DMS153 treated with DMSO at 0.1 percent for 48 hours (cell line): ENCODE measurements at regions not wholly inside any gene's neighbourhood (a gene's known extent, or its start where the extent isn't known, plus 50 kb on each side); places are given as distances from the start of the nearest gene placed in this dataset.
"Not testable (repeated sequence)": the region's sequence is repeated elsewhere in the genome, so short reads cannot be mapped to it uniquely, and the experiment has no call there.

Experiments
- DNase-seq: peaks from one replicate; lab custom pipeline; 2025; ENCODE audit not compliant: unreplicated experiment; lab: John Stamatoyannopoulos, UW

DNA sequence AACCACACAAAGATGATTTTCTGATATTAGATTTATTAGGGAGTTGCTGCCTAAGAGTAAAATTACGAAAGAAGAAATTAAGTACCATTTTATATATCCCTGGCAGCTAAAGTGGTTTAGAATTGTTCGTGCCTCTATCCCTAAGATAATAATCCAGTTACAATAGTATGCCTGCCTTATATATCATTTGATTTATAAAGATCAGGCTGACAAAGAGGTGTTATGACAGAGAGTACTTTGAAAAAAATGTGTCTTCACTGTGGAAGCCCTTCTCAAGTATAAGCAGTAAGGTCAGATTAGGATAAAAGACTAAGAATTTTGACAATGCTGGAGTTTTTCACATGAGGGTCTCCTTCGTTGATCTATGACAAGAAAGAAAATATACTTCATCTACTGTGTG, 619.9 kb downstream of the ADGRL2 start:
- DNase-seq: no peak

GRCh38 chr1:82411605-82412004, 610.9 kb downstream of the ADGRL2 start:
- no peak for DNase-seq

DNA sequence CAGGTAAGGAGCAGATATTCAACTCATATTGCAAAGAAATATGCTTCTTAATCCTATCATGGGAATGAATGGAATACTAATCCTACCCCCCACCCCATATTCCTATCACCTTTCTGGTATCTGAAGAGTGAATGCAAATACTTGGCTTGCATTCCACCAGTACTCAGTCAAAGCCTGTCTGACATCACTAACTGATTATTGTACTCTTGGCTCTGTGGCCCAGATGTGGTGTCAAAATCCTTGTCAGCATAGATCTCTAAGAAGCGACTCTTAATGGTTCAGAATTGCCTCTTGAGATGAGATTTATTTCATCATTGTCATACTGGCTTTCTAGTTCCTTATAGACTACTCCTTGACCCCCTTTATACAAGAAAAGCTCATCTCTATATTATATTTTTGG, 604.6 kb downstream of the ADGRL2 start:
- no peak for DNase-seq

DNA sequence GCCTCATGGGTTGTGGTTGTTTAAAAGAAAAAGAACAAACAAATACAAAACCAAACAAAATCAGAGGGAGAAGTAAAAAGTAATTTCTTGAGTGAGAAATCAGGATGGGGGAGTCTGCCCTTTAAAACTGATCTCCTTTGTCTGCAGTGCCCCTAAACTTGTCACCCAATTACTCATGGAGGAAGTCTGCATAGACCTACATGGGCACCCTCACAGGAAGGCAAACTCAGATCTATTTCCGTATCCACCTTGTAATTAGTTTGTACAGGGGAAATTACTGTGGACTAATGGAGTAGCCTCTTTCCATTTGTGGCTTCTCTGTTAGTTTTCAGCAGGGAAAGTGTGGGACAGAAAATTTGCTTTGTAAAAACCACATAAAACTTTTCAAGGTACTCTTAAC, 600.4 kb downstream of the ADGRL2 start:
- no peak for DNase-seq

GRCh38 chr1:82400521-82400920, 599.8 kb downstream of the ADGRL2 start:
- DNase-seq: no peak

GRCh38 chr1:82399093-82399492, 598.4 kb downstream of the ADGRL2 start:
- DNase-seq: no peak

DNA sequence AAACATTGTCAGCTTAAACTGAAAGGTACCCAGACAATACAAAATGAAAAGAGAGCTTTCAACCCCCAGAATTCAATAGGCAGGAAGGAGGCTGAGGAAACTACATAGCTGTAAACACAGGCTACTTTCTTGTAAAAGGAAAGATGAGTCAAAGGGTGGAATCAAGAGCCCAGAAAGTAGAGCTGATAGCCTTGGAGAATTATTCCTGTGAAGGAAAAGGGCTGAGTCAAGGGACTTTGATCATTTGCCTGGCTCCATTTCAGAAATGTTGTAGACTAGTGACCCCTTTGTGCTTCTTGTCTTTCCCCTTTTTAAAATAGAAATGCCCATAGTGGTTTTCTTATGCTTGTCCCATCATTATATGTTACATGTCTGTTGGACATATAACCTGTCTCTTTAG, 597.6 kb downstream of the ADGRL2 start:
- DNase-seq: no peak

DNA sequence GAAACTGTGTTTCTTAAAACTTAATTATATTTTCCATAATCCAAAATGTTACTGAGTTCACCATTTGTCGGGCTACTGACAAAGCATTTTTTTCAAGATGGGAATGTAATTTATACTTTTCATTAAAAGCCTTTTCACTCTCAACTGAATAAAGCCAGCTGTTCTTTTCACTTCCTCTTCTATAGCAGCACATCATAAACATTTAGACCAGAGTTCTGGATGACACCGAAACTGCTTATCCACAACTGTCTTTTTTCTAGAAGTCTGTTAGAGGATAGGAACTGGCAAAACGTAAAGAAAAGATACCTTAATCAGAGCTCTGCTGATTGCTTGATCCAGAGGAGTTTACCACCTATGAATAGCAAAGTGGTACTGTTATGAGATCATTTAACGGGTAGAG, 594.7 kb downstream of the ADGRL2 start:
- DNase-seq: no peak

- no peak for DNase-seq
Measured at GRCh38 chr1:82392946-82393345, 592.2 kb downstream of the ADGRL2 start.

DNA sequence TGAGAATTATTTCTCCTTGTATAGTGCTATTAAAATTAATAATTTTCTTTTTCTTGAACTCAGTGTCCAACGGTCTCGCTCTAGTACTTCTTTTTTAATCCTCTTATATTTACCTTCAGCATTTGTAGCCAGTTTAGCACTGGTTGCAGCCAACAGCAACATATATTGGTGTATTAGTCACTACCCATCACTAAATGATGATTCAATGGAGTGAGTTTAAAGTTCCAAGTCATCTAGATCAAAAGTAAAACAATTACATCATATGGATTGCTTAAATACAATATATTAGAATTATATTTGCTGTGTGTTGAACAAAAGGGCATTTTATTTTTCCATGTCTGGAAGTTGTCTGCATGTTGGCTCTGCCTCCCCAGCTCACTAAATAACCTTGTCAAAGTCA, 591.8 kb downstream of the ADGRL2 start:
- DNase-seq: no peak

DNA sequence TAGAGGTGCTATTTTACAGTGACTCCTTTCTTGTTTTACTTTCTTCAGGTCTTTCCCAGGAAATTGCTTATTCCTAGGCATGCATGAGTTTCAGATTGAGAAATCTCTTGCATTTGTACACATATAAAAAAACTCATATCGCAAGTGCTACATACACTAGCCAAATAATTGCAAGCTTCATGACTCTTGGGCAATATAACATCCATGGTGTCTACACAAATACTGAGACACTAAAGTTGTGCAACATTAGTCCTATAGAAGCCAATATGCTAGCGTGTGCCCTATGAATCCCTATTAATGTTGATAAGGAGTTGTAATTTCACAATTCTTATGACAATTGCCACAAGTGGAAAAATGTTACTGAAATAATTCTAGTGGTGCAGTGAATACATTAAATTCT, 591.0 kb downstream of the ADGRL2 start:
- no peak for DNase-seq

GRCh38 chr1:82390627-82391026, 589.9 kb downstream of the ADGRL2 start:
- DNase-seq: no peak

DNA sequence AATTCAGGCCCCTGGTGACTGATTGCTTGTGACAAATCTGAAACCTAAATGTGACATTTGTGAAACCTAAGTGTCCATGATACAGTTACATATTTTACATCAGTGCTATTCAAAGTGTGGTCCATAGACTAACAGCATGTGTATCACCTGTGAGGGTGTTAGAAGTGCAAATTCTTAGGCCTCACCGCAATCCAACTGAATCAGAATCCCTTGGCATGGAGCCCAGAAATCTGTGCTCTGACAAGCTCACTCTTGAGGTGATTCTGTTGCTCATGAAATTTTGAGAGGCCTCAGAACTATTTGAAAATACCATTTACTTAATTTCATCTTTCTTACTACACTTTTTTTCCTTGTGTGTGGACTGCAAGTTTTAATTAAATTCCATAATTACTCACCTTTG, 587.9 kb downstream of the ADGRL2 start:
- DNase-seq: peak; percentile 12

GRCh38 chr1:82387012-82387366, 586.3 kb downstream of the ADGRL2 start:
- no peak for DNase-seq

GRCh38 chr1:82386365-82387011, 585.8 kb downstream of the ADGRL2 start:
- no peak for DNase-seq

- DNase-seq: no peak
Measured at GRCh38 chr1:82384776-82385175, 584.0 kb downstream of the ADGRL2 start.

- no peak for DNase-seq
Measured at GRCh38 chr1:82377201-82377884, 576.6 kb downstream of the ADGRL2 start.

- DNase-seq: no peak
Measured at GRCh38 chr1:82373710-82374109, 573.0 kb downstream of the ADGRL2 start.

GRCh38 chr1:82371844-82372498, 571.2 kb downstream of the ADGRL2 start:
- DNase-seq: no peak

GRCh38 chr1:82367456-82367855, 566.7 kb downstream of the ADGRL2 start:
- no peak for DNase-seq

DNA sequence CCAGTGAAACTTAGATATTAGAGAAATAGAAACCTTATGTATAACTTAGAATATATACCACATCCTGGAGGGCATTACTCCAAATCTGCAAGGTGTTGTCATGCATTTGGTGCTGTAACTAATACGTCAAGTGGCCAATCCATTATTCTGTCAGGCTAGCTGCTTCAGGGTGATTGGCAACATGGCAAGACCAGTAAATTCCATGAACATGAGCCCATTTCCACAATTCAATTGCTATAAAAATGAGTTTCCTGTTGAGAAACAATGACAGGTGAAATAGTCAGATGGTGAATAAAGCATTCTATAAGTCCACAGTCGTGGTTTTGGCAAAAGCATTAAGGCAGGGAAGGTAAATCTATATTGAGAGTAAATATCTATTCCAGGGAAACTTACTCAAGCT, 566.0 kb downstream of the ADGRL2 start:
- no peak for DNase-seq

DNA sequence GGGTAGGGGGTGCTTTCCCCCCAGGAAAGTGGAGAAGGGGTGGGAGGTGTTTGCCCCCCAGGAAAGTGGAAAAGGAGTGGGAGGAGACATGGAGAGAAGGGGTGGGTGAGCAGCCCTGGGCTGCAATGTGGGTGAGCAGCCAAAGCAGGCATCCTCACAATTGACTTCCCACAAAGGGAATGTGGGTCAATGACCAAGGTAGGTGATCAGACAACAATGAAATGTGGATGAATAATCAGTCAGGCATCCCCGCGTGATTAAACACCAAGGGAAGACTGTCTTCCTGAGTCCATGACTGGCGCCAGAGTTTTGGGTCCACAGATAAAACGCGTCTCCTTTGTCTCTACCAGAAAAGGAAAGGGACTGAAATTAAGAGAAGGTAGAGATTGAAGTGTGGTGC, 558.8 kb downstream of the ADGRL2 start:
- not testable (repeated sequence) for DNase-seq

DNA sequence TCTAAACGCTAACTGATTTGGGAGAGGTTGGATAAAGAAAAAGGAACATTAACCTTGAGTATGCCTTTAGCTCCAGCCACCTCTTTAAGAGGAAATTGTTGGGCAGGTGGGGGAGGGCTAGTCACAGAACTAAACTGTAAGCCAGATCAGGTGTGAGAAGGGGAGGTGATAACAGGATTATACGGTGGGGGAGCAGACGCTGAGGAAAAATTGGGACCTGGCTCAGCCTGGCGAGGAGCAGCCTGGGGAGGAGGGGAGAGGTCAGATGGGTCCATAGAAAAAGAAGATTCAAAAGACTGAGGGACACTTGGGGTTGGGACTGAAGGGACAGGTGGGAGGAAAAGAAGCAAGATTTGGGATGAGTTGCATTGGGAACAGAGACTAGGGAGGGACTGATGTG, 558.0 kb downstream of the ADGRL2 start:
- DNase-seq: not testable (repeated sequence)
